PFSK-1 (cell line): ENCODE measurements at regions not wholly inside any gene's neighbourhood (a gene's known extent, or its start where the extent isn't known, plus 50 kb on each side); places are given as distances from the start of the nearest gene placed in this dataset.

Source experiments
- POLR2AphosphoS5 ChIP-seq: IDR thresholded peaks from 2 replicates; pipeline ENCODE4 v1.6.1; 2012; ENCODE audit warnings: low read depth, mild to moderate bottlenecking, control low read depth, low read length, moderate library complexity
- SIN3A ChIP-seq: IDR thresholded peaks from 2 replicates; pipeline ENCODE4 v1.6.1; 2012; ENCODE audit warnings: mild to moderate bottlenecking, low read length, moderate library complexity, borderline replicate concordance; ENCODE audit not compliant: insufficient read depth
- TAF1 ChIP-seq: IDR thresholded peaks from 2 replicates; pipeline ENCODE4 v1.6.1; 2012; ENCODE audit warnings: low read length, control low read depth, borderline replicate concordance; ENCODE audit not compliant: insufficient read depth

GRCh38 chr7:17719998-17720397 is 220.3 kb downstream of the SNX13 start:
- TF ChIP-seq POLR2AphosphoS5 (no peak), SIN3A (no peak), TAF1 (no peak)
